GM12878 (cell line): ENCODE measurements at regions not wholly inside any gene's neighbourhood (a gene's known extent, or its start where the extent isn't known, plus 50 kb on each side); places are given as distances from the start of the nearest gene placed in this dataset.

Source experiments
- BACH1 ChIP-seq: fragments of 450-650 bp; IDR thresholded peaks from 2 replicates; pipeline ENCODE4 v1.6.1; 2017; ENCODE audit warnings: mild to moderate bottlenecking, borderline replicate concordance
- BCLAF1 ChIP-seq: fragments of 450-650 bp; IDR thresholded peaks from 2 replicates; pipeline ENCODE4 v1.6.1; 2017; ENCODE audit warnings: antibody characterized with exemption, mild to moderate bottlenecking, moderate library complexity
- CBX5 ChIP-seq: sonication (generic); IDR thresholded peaks from 2 replicates; pipeline ENCODE4 v1.6.1; 2016; ENCODE audit warnings: low read depth, moderate library complexity, mild to moderate bottlenecking, inconsistent platforms
- CHD4 ChIP-seq: fragments of 200-600 bp; sonication (generic); IDR thresholded peaks from 2 replicates; pipeline ENCODE4 v1.6.1; 2016; ENCODE audit warnings: mild to moderate bottlenecking
- CTCF ChIP-seq, 3 experiments: IDR thresholded peaks in 2 of 3; conservative IDR thresholded peaks in 1 of 3; 2 replicates each; pipeline ENCODE4 v1.5.1; 2011; ENCODE audit warnings: low read depth in 3 of 3, low read length in 3 of 3, mild to moderate bottlenecking in 3 of 3, control low read depth in 2 of 3, moderate library complexity in 2 of 3, inconsistent platforms in 1 of 3, mixed read lengths in 1 of 3; ENCODE audit not compliant: control insufficient read depth in 2 of 3, insufficient read depth in 1 of 3; ENCODE audit errors: extremely low read depth in 1 of 3
- EED ChIP-seq: sonication (generic); IDR thresholded peaks from 2 replicates; pipeline ENCODE4 v1.6.1; 2016; ENCODE audit warnings: antibody characterized with exemption, low read depth
- EP300 ChIP-seq, 2 experiments: fragments of 150-350 bp in 1 of 2; IDR thresholded peaks; 2 replicates each; pipeline ENCODE4 v1.6.1; 2011 to 2012; ENCODE audit warnings: low read depth in 2 of 2, low read length in 2 of 2, borderline replicate concordance in 1 of 2, improper control_type of control experiment in 1 of 2, inconsistent platforms in 1 of 2; ENCODE audit not compliant: control insufficient read depth in 1 of 2
- HDAC6 ChIP-seq: fragments of 200-600 bp; sonication (generic); IDR thresholded peaks from one replicate; pipeline ENCODE4 v1.8.0; 2017; ENCODE audit warnings: antibody characterized with exemption; ENCODE audit not compliant: unreplicated experiment
- MXI1 ChIP-seq: fragments of 150-350 bp; IDR thresholded peaks from 2 replicates; pipeline ENCODE4 v1.6.1; 2011; ENCODE audit warnings: low read depth, mild to moderate bottlenecking, inconsistent platforms, low read length, improper control_type of control experiment
- POLR2A ChIP-seq: IDR thresholded peaks from 2 replicates; pipeline ENCODE4 v1.6.1; 2011; ENCODE audit warnings: low read depth, mild to moderate bottlenecking, low read length
- POLR2AphosphoS5 ChIP-seq: IDR thresholded peaks from 2 replicates; pipeline ENCODE4 v1.6.1; 2011; ENCODE audit warnings: mild to moderate bottlenecking, low read length, inconsistent platforms
- SP1 ChIP-seq: IDR thresholded peaks from one replicate; pipeline ENCODE4 v1.6.1; 2011; ENCODE audit warnings: low read depth, low read length
- SUZ12 ChIP-seq: fragments of 200-600 bp; sonication (generic); IDR thresholded peaks from one replicate; pipeline ENCODE4 v1.6.1; 2018; ENCODE audit warnings: antibody characterized with exemption, mild to moderate bottlenecking; ENCODE audit not compliant: unreplicated experiment
- TF ChIP-seq, protein P1 (sequence below): IDR thresholded peaks from 2 replicates; pipeline ENCODE4 v1.6.1; 2012; ENCODE audit warnings: mild to moderate bottlenecking, low read depth, low read length

DNA sequence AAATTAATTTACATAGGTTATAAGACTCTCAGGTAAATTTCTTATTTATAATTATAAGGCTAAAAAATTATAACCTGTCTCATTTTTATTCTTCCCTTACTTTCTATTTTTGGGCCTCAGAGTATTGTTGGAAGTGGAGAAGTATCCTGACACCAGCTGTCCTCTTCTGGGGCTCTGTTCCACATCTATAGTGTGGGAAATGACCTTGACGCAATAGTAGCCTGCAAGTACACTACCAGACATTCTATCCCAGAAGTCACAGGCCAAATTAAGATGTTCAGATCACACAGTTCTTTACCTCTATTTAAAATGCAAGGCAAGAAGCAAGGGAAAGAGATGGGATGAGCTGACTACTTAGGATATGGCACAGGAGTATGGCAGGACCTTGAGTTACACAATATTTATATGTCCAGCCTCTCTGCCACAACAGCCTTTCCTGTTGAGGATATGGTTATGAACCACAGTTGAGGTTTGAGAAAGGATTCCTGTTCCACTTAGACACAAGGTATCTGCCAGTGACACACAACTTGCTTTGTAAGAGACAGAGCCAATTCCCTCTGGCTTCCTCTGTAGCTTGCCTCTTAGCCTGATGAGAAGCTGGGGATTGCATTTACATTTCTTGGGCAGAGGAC, 158.0 kb upstream of the IL12A start:
- no peak for TF ChIP-seq EP300 (IDR thresholded peaks at IDR 0.05; ENCODE audit: borderline replicate concordance in 1 of 2, control insufficient read depth in 1 of 2, low read depth in 2 of 2, low read length in 2 of 2)
- no peak for TF ChIP-seq CTCF (IDR thresholded peaks at IDR 0.05 in 2 of 3, conservative IDR thresholded peaks at IDR 0.05 in 1 of 3; ENCODE audit: control insufficient read depth in 2 of 3, extremely low read depth in 1 of 3, insufficient read depth in 1 of 3, low read depth in 3 of 3, low read length in 3 of 3)
- no peak for TF ChIP-seq POLR2AphosphoS5
- TF ChIP-seq, protein P1, sequence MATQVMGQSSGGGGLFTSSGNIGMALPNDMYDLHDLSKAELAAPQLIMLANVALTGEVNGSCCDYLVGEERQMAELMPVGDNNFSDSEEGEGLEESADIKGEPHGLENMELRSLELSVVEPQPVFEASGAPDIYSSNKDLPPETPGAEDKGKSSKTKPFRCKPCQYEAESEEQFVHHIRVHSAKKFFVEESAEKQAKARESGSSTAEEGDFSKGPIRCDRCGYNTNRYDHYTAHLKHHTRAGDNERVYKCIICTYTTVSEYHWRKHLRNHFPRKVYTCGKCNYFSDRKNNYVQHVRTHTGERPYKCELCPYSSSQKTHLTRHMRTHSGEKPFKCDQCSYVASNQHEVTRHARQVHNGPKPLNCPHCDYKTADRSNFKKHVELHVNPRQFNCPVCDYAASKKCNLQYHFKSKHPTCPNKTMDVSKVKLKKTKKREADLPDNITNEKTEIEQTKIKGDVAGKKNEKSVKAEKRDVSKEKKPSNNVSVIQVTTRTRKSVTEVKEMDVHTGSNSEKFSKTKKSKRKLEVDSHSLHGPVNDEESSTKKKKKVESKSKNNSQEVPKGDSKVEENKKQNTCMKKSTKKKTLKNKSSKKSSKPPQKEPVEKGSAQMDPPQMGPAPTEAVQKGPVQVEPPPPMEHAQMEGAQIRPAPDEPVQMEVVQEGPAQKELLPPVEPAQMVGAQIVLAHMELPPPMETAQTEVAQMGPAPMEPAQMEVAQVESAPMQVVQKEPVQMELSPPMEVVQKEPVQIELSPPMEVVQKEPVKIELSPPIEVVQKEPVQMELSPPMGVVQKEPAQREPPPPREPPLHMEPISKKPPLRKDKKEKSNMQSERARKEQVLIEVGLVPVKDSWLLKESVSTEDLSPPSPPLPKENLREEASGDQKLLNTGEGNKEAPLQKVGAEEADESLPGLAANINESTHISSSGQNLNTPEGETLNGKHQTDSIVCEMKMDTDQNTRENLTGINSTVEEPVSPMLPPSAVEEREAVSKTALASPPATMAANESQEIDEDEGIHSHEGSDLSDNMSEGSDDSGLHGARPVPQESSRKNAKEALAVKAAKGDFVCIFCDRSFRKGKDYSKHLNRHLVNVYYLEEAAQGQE: no peak
- TF ChIP-seq POLR2A: no peak
- TF ChIP-seq BACH1: no peak
- TF ChIP-seq CHD4: no peak
- no peak for TF ChIP-seq MXI1
- TF ChIP-seq HDAC6: no peak
- TF ChIP-seq SP1: no peak
- no peak for TF ChIP-seq BCLAF1
- no peak for TF ChIP-seq SUZ12
- no peak for TF ChIP-seq CBX5
- no peak for TF ChIP-seq EED
